MCF 10A (cell line): ENCODE measurements at regions not wholly inside any gene's neighbourhood (a gene's known extent, or its start where the extent isn't known, plus 50 kb on each side); places are given as distances from the start of the nearest gene placed in this dataset.

ENCODE experiments used
- BruUV-seq: library from RNA; stranded (reverse); fragments of 400-500 nt; replicated peaks from 2 replicates; lab custom pipeline; 2021; lab: Mats Ljungman, UMichigan
- CTCF ChIA-PET: fragments of 300-600 bp; sonication (Branson Sonifier 250); formaldehyde crosslinking; extraction: SDS; loops from one replicate; lab custom pipeline; 2021; ENCODE audit warnings: antibody characterized with exemption, inconsistent platforms; lab: Yijun Ruan, JAX
- POLR2A ChIA-PET: fragments of 300-600, 350-650 bp; sonication (Branson Sonifier 250); formaldehyde crosslinking; extraction: SDS; loops from one replicate; lab custom pipeline; 2020; ENCODE audit warnings: antibody characterized with exemption, inconsistent platforms; lab: Yijun Ruan, JAX
- DNase-seq: peaks from one replicate; pipeline ENCODE4 v3.0.0-alpha.2; 2018; ENCODE audit not compliant: unreplicated experiment
- H3K27ac Mint-ChIP-seq: one replicate; pipeline ENCODE4 v1.8.0; 2022; ENCODE audit warnings: mild to moderate bottlenecking, low read depth, mixed read lengths; ENCODE audit not compliant: unreplicated experiment
- H3K27me3 Mint-ChIP-seq: one replicate; pipeline ENCODE4 v1.8.0; 2022; ENCODE audit warnings: mixed read lengths; ENCODE audit not compliant: insufficient read depth, unreplicated experiment
- H3K36me3 Mint-ChIP-seq: one replicate; pipeline ENCODE4 v1.8.0; 2022; ENCODE audit warnings: mild to moderate bottlenecking, moderate library complexity, mixed read lengths; ENCODE audit not compliant: insufficient read depth, unreplicated experiment
- H3K4me1 Mint-ChIP-seq: one replicate; pipeline ENCODE4 v1.8.0; 2022; ENCODE audit warnings: mixed read lengths; ENCODE audit not compliant: insufficient read depth, unreplicated experiment
- H3K4me3 Mint-ChIP-seq: one replicate; pipeline ENCODE4 v1.8.0; 2022; ENCODE audit warnings: mild to moderate bottlenecking, moderate library complexity, mixed read lengths; ENCODE audit not compliant: unreplicated experiment
- H3K9me3 Mint-ChIP-seq: one replicate; pipeline ENCODE4 v1.8.0; 2022; ENCODE audit warnings: mixed read lengths; ENCODE audit not compliant: unreplicated experiment
- CTCF ChIP-seq: fragments of 200-600 bp; IDR thresholded peaks from one replicate; pipeline ENCODE4 v1.8.0; 2022; ENCODE audit warnings: antibody characterized with exemption, mild to moderate bottlenecking; ENCODE audit not compliant: unreplicated experiment
- intact Hi-C: fragments of 100-400 bp; cut with micrococcal nuclease; formaldehyde crosslinking; loops from 2 replicates; pipeline ENCODE4 v1.14.1; 2022

- CTCF ChIA-PET, result interaction anchor here (0.9 kb wide), 1 partner anchor 8 kb away, joined by 3 read pairs; no protein-coding TSS in a partner anchor
- Mint-ChIP-seq H3K27ac (no peak overlapping the region), H3K36me3 (no peaks in the 10 kb centered on the region), H3K4me3 (no peak overlapping the region), H3K4me1 (no peaks in the 10 kb centered on the region), H3K27me3 (no peaks in the 10 kb centered on the region), H3K9me3 (no peaks in the 10 kb centered on the region)
- POLR2A ChIA-PET, result interaction anchor here (0.7 kb wide), 1 partner anchor 14 kb away, joined by 4 read pairs; no protein-coding TSS in a partner anchor
- intact Hi-C loops, result no loop called here
- TF ChIP-seq CTCF, result no peak
- DNase-seq, result no peak
- BruUV-seq, result no TSS peak
These were observed 110.7 kb upstream of the IVNS1ABP start for GRCh38 chr1:185427776-185428175.

GRCh38 chr1:185427264-185427663 is 110.2 kb upstream of the IVNS1ABP start:
- no peaks in the 10 kb centered on the region for H3K36me3 Mint-ChIP-seq
- no peaks in the 10 kb centered on the region for H3K9me3 Mint-ChIP-seq
- no TSS peak for BruUV-seq
- DNase-seq, result no peak
- ChIA-PET POLR2A (no interaction called here), CTCF (interaction anchor here (0.9 to 1.3 kb wide), 3 partner anchors 9 to 254 kb away, joined by 3 to 6 read pairs (median 4); no protein-coding TSS in a partner anchor)
- no peak for TF ChIP-seq CTCF
- H3K27ac Mint-ChIP-seq, result no peak overlapping the region
- H3K4me3 Mint-ChIP-seq, result no peak overlapping the region
- H3K4me1 Mint-ChIP-seq, result no peaks in the 10 kb centered on the region
- intact Hi-C loops, result no loop called here
- H3K27me3 Mint-ChIP-seq, result no peaks in the 10 kb centered on the region

- H3K27ac Mint-ChIP-seq, result no peak overlapping the region
- no peaks in the 10 kb centered on the region for H3K4me1 Mint-ChIP-seq
- H3K4me3 Mint-ChIP-seq, result no peak overlapping the region
- no peaks in the 10 kb centered on the region for H3K9me3 Mint-ChIP-seq
- intact Hi-C loops, result no loop called here
- BruUV-seq, result no TSS peak
- ChIA-PET POLR2A (interaction anchor here (1.0 kb wide), 1 partner anchor 12 kb away, joined by 3 read pairs; no protein-coding TSS in a partner anchor), CTCF (interaction anchor here (0.8 to 1.3 kb wide), 4 partner anchors 9 to 254 kb away, joined by 3 to 6 read pairs (median 4); no protein-coding TSS in a partner anchor)
- no peaks in the 10 kb centered on the region for H3K36me3 Mint-ChIP-seq
- no peaks in the 10 kb centered on the region for H3K27me3 Mint-ChIP-seq
- no peak for DNase-seq
- no peak for TF ChIP-seq CTCF
These were observed 109.8 kb upstream of the IVNS1ABP start for GRCh38 chr1:185426848-185427247.

- no peak for DNase-seq
- no TSS peak for BruUV-seq
- ChIA-PET CTCF (interaction anchor here (0.6 kb wide), 1 partner anchor 100 kb away, joined by 3 read pairs; no protein-coding TSS in a partner anchor), POLR2A (interaction anchor here (1.3 kb wide), 1 partner anchor 14 kb away, joined by 5 read pairs; no protein-coding TSS in a partner anchor)
- Mint-ChIP-seq H3K4me1 (no peaks in the 10 kb centered on the region), H3K27me3 (no peaks in the 10 kb centered on the region), H3K4me3 (no peak overlapping the region), H3K27ac (no peak overlapping the region), H3K9me3 (no peaks in the 10 kb centered on the region), H3K36me3 (no peaks in the 10 kb centered on the region)
- intact Hi-C loops, result no loop called here
- no peak for TF ChIP-seq CTCF
These were observed 108.1 kb upstream of the IVNS1ABP start for GRCh38 chr1:185425163-185425562.
